ENCODE measurements at regions not wholly inside any gene's neighbourhood (a gene's known extent, or its start where the extent isn't known, plus 50 kb on each side); places are given as distances from the start of the nearest gene placed in this dataset.
"Not testable (repeated sequence)": the region's sequence is repeated elsewhere in the genome, so short reads cannot be mapped to it uniquely, and the experiment has no call there.

GRCh38 chr1:118290046-118290445, 105.0 kb upstream of the SPAG17 start:
- Histone ChIP-seq H3K27ac (ENCODE audit: low read length) (no peak overlapping the region), H3K36me3 (ENCODE audit: control insufficient read depth, insufficient read depth, low read length) (no peaks in the 10 kb centered on the region), H3K9me3 (ENCODE audit: control insufficient read depth, insufficient read depth, low read length) (no peaks in the 10 kb centered on the region), H3K4me3 (ENCODE audit: low read length) (no peak overlapping the region), H3K27me3 (ENCODE audit: control insufficient read depth, insufficient read depth, low read length) (no peaks in the 10 kb centered on the region), H3K4me1 (ENCODE audit: control insufficient read depth, insufficient read depth, low read length) (no peaks in the 10 kb centered on the region; the same call in 1 of the 2 replicates)
- no peak for DNase-seq (ENCODE audit: low read depth, low spot score)
- no CpG with 5 or more reads among the region's 4 CpGs for WGBS (ENCODE audit: insufficient coverage, insufficient read length)

- WGBS (ENCODE audit: insufficient coverage, insufficient read length), result no CpG with 5 or more reads among the region's 10 CpGs
- not testable (repeated sequence) for H3K4me1 ChIP-seq (ENCODE audit: control insufficient read depth, insufficient read depth, low read length); DNase-seq (ENCODE audit: low read depth, low spot score); H3K36me3 ChIP-seq (ENCODE audit: control insufficient read depth, insufficient read depth, low read length); H3K27ac ChIP-seq (ENCODE audit: low read length); H3K9me3 ChIP-seq (ENCODE audit: control insufficient read depth, insufficient read depth, low read length); H3K4me3 ChIP-seq (ENCODE audit: low read length); H3K27me3 ChIP-seq (ENCODE audit: control insufficient read depth, insufficient read depth, low read length)
Observed at GRCh38 chr1:118280656-118281055, 95.6 kb upstream of the SPAG17 start.

GRCh38 chr1:118275472-118276115, 90.6 kb upstream of the SPAG17 start:
- no CpG with 5 or more reads among the region's 8 CpGs for WGBS (ENCODE audit: insufficient coverage, insufficient read length)
- DNase-seq (ENCODE audit: low read depth, low spot score), result no peak
- Histone ChIP-seq H3K4me3 (ENCODE audit: low read length) (no peak overlapping the region), H3K9me3 (ENCODE audit: control insufficient read depth, insufficient read depth, low read length) (no peaks in the 10 kb centered on the region), H3K4me1 (ENCODE audit: control insufficient read depth, insufficient read depth, low read length) (no peaks in the 10 kb centered on the region), H3K27ac (ENCODE audit: low read length) (no peak overlapping the region), H3K36me3 (ENCODE audit: control insufficient read depth, insufficient read depth, low read length) (no peaks in the 10 kb centered on the region), H3K27me3 (ENCODE audit: control insufficient read depth, insufficient read depth, low read length) (no peaks in the 10 kb centered on the region)

GRCh38 chr1:118272884-118273283, 87.9 kb upstream of the SPAG17 start:
- no peak overlapping the region for H3K4me3 ChIP-seq (ENCODE audit: low read length)
- H3K4me1 ChIP-seq (ENCODE audit: control insufficient read depth, insufficient read depth, low read length), result no peaks in the 10 kb centered on the region
- no peak overlapping the region for H3K27ac ChIP-seq (ENCODE audit: low read length)
- DNase-seq (ENCODE audit: low read depth, low spot score), result no peak
- H3K36me3 ChIP-seq (ENCODE audit: control insufficient read depth, insufficient read depth, low read length), result no peaks in the 10 kb centered on the region
- WGBS (ENCODE audit: insufficient coverage, insufficient read length), result no CpG with 5 or more reads among the region's 5 CpGs
- no peaks in the 10 kb centered on the region for H3K9me3 ChIP-seq (ENCODE audit: control insufficient read depth, insufficient read depth, low read length)
- H3K27me3 ChIP-seq (ENCODE audit: control insufficient read depth, insufficient read depth, low read length), result no peaks in the 10 kb centered on the region

- H3K27ac ChIP-seq (ENCODE audit: low read length), result no peak overlapping the region
- DNase-seq (ENCODE audit: low read depth, low spot score), result no peak
- no peaks in the 10 kb centered on the region for H3K27me3 ChIP-seq (ENCODE audit: control insufficient read depth, insufficient read depth, low read length)
- WGBS (ENCODE audit: insufficient coverage, insufficient read length), result no CpG with 5 or more reads among the region's 3 CpGs
- no peaks in the 10 kb centered on the region for H3K4me1 ChIP-seq (ENCODE audit: control insufficient read depth, insufficient read depth, low read length)
- H3K36me3 ChIP-seq (ENCODE audit: control insufficient read depth, insufficient read depth, low read length), result no peaks in the 10 kb centered on the region
- H3K4me3 ChIP-seq (ENCODE audit: low read length), result no peak overlapping the region
- H3K9me3 ChIP-seq (ENCODE audit: control insufficient read depth, insufficient read depth, low read length), result no peaks in the 10 kb centered on the region
Observed at GRCh38 chr1:118271883-118272282, 86.9 kb upstream of the SPAG17 start.

- no peaks in the 10 kb centered on the region for H3K9me3 ChIP-seq (ENCODE audit: control insufficient read depth, insufficient read depth, low read length)
- no CpG with 5 or more reads among the region's 2 CpGs for WGBS (ENCODE audit: insufficient coverage, insufficient read length)
Observed at GRCh38 chr1:118269598-118269997, 84.6 kb upstream of the SPAG17 start.

GRCh38 chr1:118266436-118266835, 81.4 kb upstream of the SPAG17 start:
- H3K27ac ChIP-seq (ENCODE audit: low read length), result no peak overlapping the region
- no peaks in the 10 kb centered on the region for H3K4me1 ChIP-seq (ENCODE audit: control insufficient read depth, insufficient read depth, low read length)
- no peak for DNase-seq (ENCODE audit: low read depth, low spot score)
- no peaks in the 10 kb centered on the region for H3K27me3 ChIP-seq (ENCODE audit: control insufficient read depth, insufficient read depth, low read length)
- H3K36me3 ChIP-seq (ENCODE audit: control insufficient read depth, insufficient read depth, low read length), result no peaks in the 10 kb centered on the region
- no peaks in the 10 kb centered on the region for H3K9me3 ChIP-seq (ENCODE audit: control insufficient read depth, insufficient read depth, low read length)
- H3K4me3 ChIP-seq (ENCODE audit: low read length), result no peak overlapping the region
- WGBS (ENCODE audit: insufficient coverage, insufficient read length), result no CpG with 5 or more reads among the region's 3 CpGs

More at GRCh38 chr1:118269598-118269997, 84.6 kb upstream of the SPAG17 start:
- DNase-seq (ENCODE audit: low read depth, low spot score), result no peak
- Histone ChIP-seq H3K36me3 (ENCODE audit: control insufficient read depth, insufficient read depth, low read length) (no peaks in the 10 kb centered on the region), H3K27ac (ENCODE audit: low read length) (no peak overlapping the region), H3K4me1 (ENCODE audit: control insufficient read depth, insufficient read depth, low read length) (no peaks in the 10 kb centered on the region), H3K27me3 (ENCODE audit: control insufficient read depth, insufficient read depth, low read length) (no peaks in the 10 kb centered on the region), H3K4me3 (ENCODE audit: low read length) (no peak overlapping the region)

- WGBS (ENCODE audit: insufficient coverage, insufficient read length), result no CpG with 5 or more reads among the region's 3 CpGs
- DNase-seq (ENCODE audit: low read depth, low spot score), result no peak
Observed at GRCh38 chr1:118264343-118264742, 79.3 kb upstream of the SPAG17 start.

GRCh38 chr1:118262865-118263264, 77.8 kb upstream of the SPAG17 start:
- no peak for DNase-seq (ENCODE audit: low read depth, low spot score)
- no peaks in the 10 kb centered on the region for H3K4me1 ChIP-seq (ENCODE audit: control insufficient read depth, insufficient read depth, low read length)

More at GRCh38 chr1:118264343-118264742, 79.3 kb upstream of the SPAG17 start:
- H3K9me3 ChIP-seq (ENCODE audit: control insufficient read depth, insufficient read depth, low read length), result no peaks in the 10 kb centered on the region
- no peaks in the 10 kb centered on the region for H3K4me1 ChIP-seq (ENCODE audit: control insufficient read depth, insufficient read depth, low read length)
- no peaks in the 10 kb centered on the region for H3K36me3 ChIP-seq (ENCODE audit: control insufficient read depth, insufficient read depth, low read length)
- no peaks in the 10 kb centered on the region for H3K27me3 ChIP-seq (ENCODE audit: control insufficient read depth, insufficient read depth, low read length)
- no peak overlapping the region for H3K4me3 ChIP-seq (ENCODE audit: low read length)
- no peak overlapping the region for H3K27ac ChIP-seq (ENCODE audit: low read length)

GRCh38 chr1:118258975-118259374, 73.9 kb upstream of the SPAG17 start:
- Histone ChIP-seq H3K4me1 (ENCODE audit: control insufficient read depth, insufficient read depth, low read length) (no peaks in the 10 kb centered on the region), H3K36me3 (ENCODE audit: control insufficient read depth, insufficient read depth, low read length) (no peaks in the 10 kb centered on the region), H3K27ac (ENCODE audit: low read length) (no peak overlapping the region), H3K27me3 (ENCODE audit: control insufficient read depth, insufficient read depth, low read length) (no peaks in the 10 kb centered on the region), H3K4me3 (ENCODE audit: low read length) (no peak overlapping the region), H3K9me3 (ENCODE audit: control insufficient read depth, insufficient read depth, low read length) (no peaks in the 10 kb centered on the region)
- DNase-seq (ENCODE audit: low read depth, low spot score), result no peak
- WGBS (ENCODE audit: insufficient coverage, insufficient read length), result no CpG with 5 or more reads among the region's 8 CpGs

More at GRCh38 chr1:118262865-118263264, 77.8 kb upstream of the SPAG17 start:
- no peak overlapping the region for H3K4me3 ChIP-seq (ENCODE audit: low read length)
- H3K27me3 ChIP-seq (ENCODE audit: control insufficient read depth, insufficient read depth, low read length), result no peaks in the 10 kb centered on the region
- H3K36me3 ChIP-seq (ENCODE audit: control insufficient read depth, insufficient read depth, low read length), result no peaks in the 10 kb centered on the region
- no peaks in the 10 kb centered on the region for H3K9me3 ChIP-seq (ENCODE audit: control insufficient read depth, insufficient read depth, low read length)
- WGBS (ENCODE audit: insufficient coverage, insufficient read length), result no CpG with 5 or more reads among the region's 2 CpGs
- no peak overlapping the region for H3K27ac ChIP-seq (ENCODE audit: low read length)

GRCh38 chr1:118257946-118258345, 72.9 kb upstream of the SPAG17 start:
- DNase-seq (ENCODE audit: low read depth, low spot score), result no peak

More at GRCh38 chr1:118257946-118258345, 72.9 kb upstream of the SPAG17 start:
- H3K4me3 ChIP-seq (ENCODE audit: low read length), result no peak overlapping the region
- H3K27ac ChIP-seq (ENCODE audit: low read length), result no peak overlapping the region
- no peaks in the 10 kb centered on the region for H3K9me3 ChIP-seq (ENCODE audit: control insufficient read depth, insufficient read depth, low read length)
- H3K4me1 ChIP-seq (ENCODE audit: control insufficient read depth, insufficient read depth, low read length), result no peaks in the 10 kb centered on the region
- no peaks in the 10 kb centered on the region for H3K36me3 ChIP-seq (ENCODE audit: control insufficient read depth, insufficient read depth, low read length)
- no peaks in the 10 kb centered on the region for H3K27me3 ChIP-seq (ENCODE audit: control insufficient read depth, insufficient read depth, low read length)
